Liver (tissue), 8 donors: ENCODE measurements at regions not wholly inside any gene's neighbourhood (a gene's known extent, or its start where the extent isn't known, plus 50 kb on each side); places are given as distances from the start of the nearest gene placed in this dataset.
A peak's percentile ranks its signal among the peaks of the same experiment; 100 is the strongest.

Experiments used
- DNase-seq: peaks from one replicate; pipeline ENCODE4 v3.0.0-alpha.2; 2017; ENCODE audit warnings: low spot score
- H3K27ac ChIP-seq, 2 donors: one replicate each; pipeline ENCODE4 v1.7.0; 2013; ENCODE audit warnings: inconsistent platforms in 2 of 2, low read length in 2 of 2, control low read depth in 1 of 2, low read depth in 1 of 2, mild to moderate bottlenecking in 1 of 2
- H3K27me3 ChIP-seq, 4 donors: one replicate each; pipeline versions ENCODE4 v1.6.1 to v1.7.0; 2013; ENCODE audit warnings: low read length in 3 of 4, inconsistent platforms in 1 of 4, mild to moderate bottlenecking in 1 of 4, moderate library complexity in 1 of 4; ENCODE audit not compliant: control insufficient read depth in 4 of 4, insufficient read depth in 4 of 4
- H3K36me3 ChIP-seq, 4 donors: one replicate each; pipeline versions ENCODE4 v1.6.1 to v1.7.0; 2013; ENCODE audit warnings: low read length in 3 of 4, mild to moderate bottlenecking in 3 of 4, low read depth in 1 of 4, moderate library complexity in 1 of 4; ENCODE audit not compliant: control insufficient read depth in 4 of 4, insufficient read depth in 3 of 4
- H3K4me1 ChIP-seq, 4 donors: one replicate each; pipeline versions ENCODE4 v1.6.1 to v1.7.0; 2013; ENCODE audit warnings: low read length in 3 of 4, mild to moderate bottlenecking in 3 of 4, moderate library complexity in 1 of 4; ENCODE audit not compliant: control insufficient read depth in 4 of 4, insufficient read depth in 4 of 4
- H3K4me3 ChIP-seq, 3 donors: one replicate each; pipeline versions ENCODE4 v1.6.1 to v1.7.0; 2013; ENCODE audit warnings: low read length in 3 of 3, control low read depth in 1 of 3, low read depth in 1 of 3, mild to moderate bottlenecking in 1 of 3
- H3K9ac ChIP-seq, 2 donors: one replicate each; pipeline ENCODE4 v1.7.0; 2013; ENCODE audit warnings: low read length in 2 of 2, mild to moderate bottlenecking in 2 of 2, moderate library complexity in 2 of 2, control low read depth in 1 of 2, low read depth in 1 of 2
- H3K9me3 ChIP-seq, 4 donors: one replicate each; pipeline versions ENCODE4 v1.6.1 to v1.7.0; 2013; ENCODE audit warnings: low read length in 3 of 4; ENCODE audit not compliant: control insufficient read depth in 4 of 4
- CTCF ChIP-seq: fragments of 150-350 bp; IDR thresholded peaks from 2 replicates; pipeline ENCODE4 v1.5.1; 2017; ENCODE audit warnings: improper control_type of control experiment, low read depth, low read length; ENCODE audit not compliant: missing input control
- EGR1 ChIP-seq, 2 donors: IDR thresholded peaks; 2 replicates each; pipeline ENCODE4 v1.6.1; 2016 to 2018; ENCODE audit warnings: antibody characterized with exemption in 2 of 2, low read depth in 2 of 2
- FOXA1 ChIP-seq: IDR thresholded peaks from 2 replicates; pipeline ENCODE4 v1.6.1; 2016; ENCODE audit warnings: antibody characterized with exemption
- FOXA2 ChIP-seq: IDR thresholded peaks from 2 replicates; pipeline ENCODE4 v1.6.1; 2016; ENCODE audit warnings: antibody characterized with exemption
- GABPA ChIP-seq, 2 donors: IDR thresholded peaks in 1 of 2; conservative IDR thresholded peaks in 1 of 2; 2 replicates each; pipeline ENCODE4 v1.6.1; 2016; ENCODE audit warnings: antibody characterized with exemption in 2 of 2, mild to moderate bottlenecking in 1 of 2, moderate library complexity in 1 of 2
- HNF4A ChIP-seq, 2 donors: conservative IDR thresholded peaks; 2 replicates each; pipeline ENCODE4 v1.6.1; 2016; ENCODE audit warnings: antibody characterized with exemption in 2 of 2, mild to moderate bottlenecking in 2 of 2
- HNF4G ChIP-seq: IDR thresholded peaks from 2 replicates; pipeline ENCODE4 v1.6.1; 2016; ENCODE audit warnings: antibody characterized with exemption
- JUND ChIP-seq, 2 donors: IDR thresholded peaks; 2 replicates each; pipeline ENCODE4 v1.6.1; 2016; ENCODE audit warnings: antibody characterized with exemption in 2 of 2
- NR2F2 ChIP-seq: IDR thresholded peaks from 2 replicates; pipeline ENCODE4 v1.6.1; 2016; ENCODE audit warnings: antibody characterized with exemption
- RAD21 ChIP-seq, 2 donors: IDR thresholded peaks; 2 replicates each; pipeline ENCODE4 v1.6.1; 2016; ENCODE audit warnings: antibody characterized with exemption in 2 of 2, mild to moderate bottlenecking in 2 of 2
- REST ChIP-seq: IDR thresholded peaks from 2 replicates; pipeline ENCODE4 v1.6.1; 2016; ENCODE audit warnings: antibody characterized with exemption, mild to moderate bottlenecking
- RXRA ChIP-seq, 2 donors: IDR thresholded peaks; 2 replicates each; pipeline ENCODE4 v1.6.1; 2017 to 2018; ENCODE audit warnings: antibody characterized with exemption in 2 of 2, mild to moderate bottlenecking in 1 of 2
- SP1 ChIP-seq: IDR thresholded peaks from 2 replicates; pipeline ENCODE4 v1.6.1; 2018; ENCODE audit warnings: antibody characterized with exemption, mild to moderate bottlenecking
- TAF1 ChIP-seq: conservative IDR thresholded peaks from 2 replicates; pipeline ENCODE4 v1.6.1; 2016; ENCODE audit warnings: antibody characterized with exemption, mild to moderate bottlenecking
- YY1 ChIP-seq: IDR thresholded peaks from 2 replicates; pipeline ENCODE4 v1.6.1; 2016; ENCODE audit warnings: antibody characterized with exemption, mild to moderate bottlenecking
- ZBTB33 ChIP-seq: IDR thresholded peaks from 2 replicates; pipeline ENCODE4 v1.6.1; 2016; ENCODE audit warnings: antibody characterized with exemption
- WGBS: extraction: QIAGEN DNeasy Blood & Tissue Kit; methylation state at CpG from one replicate; pipeline ENCODE4 v1.1.7; 2013; 5-methylcytosine and 5-hydroxymethylcytosine counted together
- TF ChIP-seq, protein P1 (sequence below): IDR thresholded peaks from 2 replicates; pipeline ENCODE4 v1.6.1; 2016; ENCODE audit warnings: antibody characterized with exemption
- TF ChIP-seq, protein P2 (sequence below): IDR thresholded peaks from 2 replicates; pipeline ENCODE4 v1.6.1; 2016; ENCODE audit warnings: antibody characterized with exemption
- donor health status: healthy.
- donor health status: healthy.
- donor health status: healthy.
- donor health status: healthy.
- donor health status: healthy.

DNA sequence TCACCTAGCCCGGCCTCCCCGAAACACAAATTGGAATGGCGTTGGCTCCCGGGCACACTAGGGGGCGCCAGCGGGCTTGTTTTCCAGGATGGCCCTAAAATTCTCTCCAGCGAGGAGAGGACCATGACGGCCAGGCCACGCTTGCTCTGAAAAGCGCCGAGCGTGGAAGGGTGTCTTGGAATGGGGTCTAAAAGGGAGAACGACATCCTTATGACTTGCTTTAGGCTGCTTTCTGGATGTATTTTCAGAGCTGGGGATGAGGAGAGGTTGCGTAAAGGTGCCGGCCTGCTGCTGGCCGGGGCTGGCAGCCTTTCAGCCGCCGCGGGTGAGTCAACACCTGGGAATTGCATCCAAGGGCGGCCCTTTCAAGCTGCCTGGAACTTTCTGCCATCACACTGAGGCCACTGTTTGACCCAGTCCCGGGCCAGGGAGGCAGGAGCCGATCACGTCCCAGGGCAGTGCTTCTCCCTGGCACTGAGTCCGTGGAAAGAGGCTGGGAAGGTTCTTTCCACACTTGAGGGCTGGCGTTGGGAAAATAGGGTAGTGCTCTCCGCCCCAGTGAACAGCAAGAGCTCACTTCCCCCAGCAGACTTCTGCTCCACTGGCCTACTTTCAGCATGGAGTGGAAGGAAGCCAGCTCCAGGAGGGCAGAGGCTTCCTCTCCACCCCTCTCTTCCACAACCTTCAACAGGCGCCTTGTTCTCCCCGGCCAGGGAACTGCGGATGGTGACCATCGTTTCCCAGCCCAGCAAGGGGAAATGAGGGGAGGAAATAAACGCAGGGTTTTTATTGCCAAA lies 216.2 kb downstream of the TTC8 start:
- Histone ChIP-seq H3K9me3 (peaks cover 0 to 3% (median 0%) of the 10 kb centered on the region in 4 donors), H3K27me3 (no peaks in the 10 kb centered on the region), H3K9ac (peak overlapping the region; percentile 49 to 65), H3K4me1 (peaks cover 0 to 25% (median 11%) of the 10 kb centered on the region in 4 donors), H3K27ac (peak overlapping the region; percentile 92 to 93), H3K4me3 (peak overlapping the region; percentile 48 to 66 (median 49)), H3K36me3 (no peaks in the 10 kb centered on the region)
- 3% methylated on average over 31 of the region's 31 CpGs for WGBS
- DNase-seq, result peak; percentile 93
- peak; percentile 96 for TF ChIP-seq SP1
- peak; percentile 66 for TF ChIP-seq NR2F2
- TF ChIP-seq RXRA (IDR thresholded peaks at IDR 0.05), result peak; percentile 98
- TF ChIP-seq FOXA1, result peak; percentile 55
- peak; percentile 73 for TF ChIP-seq HNF4G
- TF ChIP-seq FOXA2, result peak; percentile 68
- peak; percentile 77 for TF ChIP-seq TAF1
- TF ChIP-seq, protein P1, sequence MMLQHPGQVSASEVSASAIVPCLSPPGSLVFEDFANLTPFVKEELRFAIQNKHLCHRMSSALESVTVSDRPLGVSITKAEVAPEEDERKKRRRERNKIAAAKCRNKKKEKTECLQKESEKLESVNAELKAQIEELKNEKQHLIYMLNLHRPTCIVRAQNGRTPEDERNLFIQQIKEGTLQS, result peak; percentile 96
- TF ChIP-seq YY1, result peak; percentile 74
- peak; percentile 88 to 91 for TF ChIP-seq RAD21 (IDR thresholded peaks at IDR 0.05)
- TF ChIP-seq HNF4A (conservative IDR thresholded peaks at IDR 0.05), result peak; percentile 79 to 81
- peak; percentile 96 for TF ChIP-seq JUND (IDR thresholded peaks at IDR 0.05)
- peak; percentile 35 for TF ChIP-seq REST
- TF ChIP-seq CTCF, result peak; percentile 89
- TF ChIP-seq ZBTB33, result peak; percentile 83
- TF ChIP-seq EGR1 (IDR thresholded peaks at IDR 0.05; ENCODE audit: low read depth in 2 of 2), result peak; percentile 31 to 79
- peak in 1 of 2 donors; percentile 19 for TF ChIP-seq GABPA (IDR thresholded peaks at IDR 0.05 in 1 of 2, conservative IDR thresholded peaks at IDR 0.05 in 1 of 2)
- TF ChIP-seq, protein P2, sequence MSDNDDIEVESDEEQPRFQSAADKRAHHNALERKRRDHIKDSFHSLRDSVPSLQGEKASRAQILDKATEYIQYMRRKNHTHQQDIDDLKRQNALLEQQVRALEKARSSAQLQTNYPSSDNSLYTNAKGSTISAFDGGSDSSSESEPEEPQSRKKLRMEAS, result peak; percentile 74
